Tibial artery (tissue), 4 donors: ENCODE measurements at regions not wholly inside any gene's neighbourhood (a gene's known extent, or its start where the extent isn't known, plus 50 kb on each side); places are given as distances from the start of the nearest gene placed in this dataset.

Source experiments
- DNase-seq, 2 donors: peaks; one replicate each; pipeline ENCODE4 v3.0.0-alpha.2; 2019
- H3K27ac ChIP-seq, 2 donors: fragments of 200-600 bp; sonication (generic) in 1 of 2; 1 replicate in 1 of 2; 2 replicates in 1 of 2; pipeline ENCODE4 v1.5.1; 2018 to 2019; ENCODE audit warnings: mild to moderate bottlenecking in 1 of 2
- H3K27me3 ChIP-seq, 2 donors: fragments of 200-600 bp; sonication (generic) in 1 of 2; one replicate each; pipeline versions ENCODE4 v1.5.1 to v1.6.0; 2016 to 2019
- H3K36me3 ChIP-seq, 3 donors: fragments of 200-600 bp; sonication (generic) in 2 of 3; one replicate each; pipeline ENCODE4 v1.5.1; 2016 to 2019; ENCODE audit warnings: mild to moderate bottlenecking in 2 of 3
- H3K4me1 ChIP-seq, 4 donors: fragments of 200-600 bp; sonication (generic) in 2 of 4; 1 replicate in 3 of 4; 2 replicates in 1 of 4; pipeline ENCODE4 v1.5.1; 2016 to 2019
- H3K4me3 ChIP-seq, 2 donors: fragments of 200-600 bp; sonication (generic) in 1 of 2; 1 replicate in 1 of 2; 2 replicates in 1 of 2; pipeline ENCODE4 v1.5.1; 2018 to 2019; ENCODE audit warnings: mild to moderate bottlenecking in 2 of 2
- H3K9me3 ChIP-seq, 3 donors: fragments of 200-600 bp; sonication (generic) in 1 of 3; one replicate each; pipeline ENCODE4 v1.5.1; 2016 to 2019
- CTCF ChIP-seq, 2 experiments: fragments of 200-600 bp in 1 of 2; fragments of 450-650 bp in 1 of 2; IDR thresholded peaks; one replicate each; pipeline ENCODE4 v1.5.1; 2017 to 2019; ENCODE audit warnings: antibody characterized with exemption in 2 of 2, mild to moderate bottlenecking in 1 of 2, moderate library complexity in 1 of 2
- intact Hi-C: fragments of 100-400 bp; cut with DNase I; formaldehyde crosslinking; loops from one replicate; pipeline ENCODE4 v1.15.0; 2023; ENCODE audit warnings: low total_unique reads

GRCh38 chr6:85772641-85773040, 130.0 kb upstream of the SYNCRIP start:
- H3K27me3 ChIP-seq = no peaks in the 10 kb centered on the region
- no peak for TF ChIP-seq CTCF (IDR thresholded peaks at IDR 0.05)
- H3K4me3 ChIP-seq = no peak overlapping the region
- DNase-seq = no peak
- no peaks in the 10 kb centered on the region for H3K36me3 ChIP-seq
- H3K9me3 ChIP-seq = no peaks in the 10 kb centered on the region
- intact Hi-C loops = no loop called here
- H3K4me1 ChIP-seq = peaks cover 0 to 8% (median 0%) of the 10 kb centered on the region in 4 donors
- no peak overlapping the region for H3K27ac ChIP-seq

- no peak for DNase-seq
- H3K4me1 ChIP-seq = peaks cover 0 to 8% (median 0%) of the 10 kb centered on the region in 4 donors
- no peak overlapping the region for H3K27ac ChIP-seq
- intact Hi-C loops = no loop called here
- no peaks in the 10 kb centered on the region for H3K27me3 ChIP-seq
- no peaks in the 10 kb centered on the region for H3K9me3 ChIP-seq
- no peaks in the 10 kb centered on the region for H3K36me3 ChIP-seq
- no peak for TF ChIP-seq CTCF (IDR thresholded peaks at IDR 0.05)
- H3K4me3 ChIP-seq = no peak overlapping the region
Measured at GRCh38 chr6:85771925-85772430, 129.3 kb upstream of the SYNCRIP start.

- intact Hi-C loops = no loop called here
- no peak for TF ChIP-seq CTCF (IDR thresholded peaks at IDR 0.05)
- no peak for DNase-seq
Measured at GRCh38 chr6:85771455-85771854, 128.8 kb upstream of the SYNCRIP start.

GRCh38 chr6:85764844-85765243, 122.2 kb upstream of the SYNCRIP start:
- H3K27ac ChIP-seq = peak overlapping the region in 1 of 2 donors; percentile 20
- no peaks in the 10 kb centered on the region for H3K27me3 ChIP-seq
- no peaks in the 10 kb centered on the region for H3K36me3 ChIP-seq
- H3K9me3 ChIP-seq = no peaks in the 10 kb centered on the region
- intact Hi-C loops = no loop called here
- H3K4me3 ChIP-seq = no peak overlapping the region
- DNase-seq = no peak
- H3K4me1 ChIP-seq = peaks cover 0 to 20% (median 0%) of the 10 kb centered on the region in 4 donors
- TF ChIP-seq CTCF (IDR thresholded peaks at IDR 0.05) = no peak

More at GRCh38 chr6:85771455-85771854, 128.8 kb upstream of the SYNCRIP start:
- Histone ChIP-seq H3K4me1 (peaks cover 0 to 8% (median 0%) of the 10 kb centered on the region in 4 donors), H3K9me3 (no peaks in the 10 kb centered on the region), H3K36me3 (no peaks in the 10 kb centered on the region), H3K27me3 (no peaks in the 10 kb centered on the region), H3K27ac (no peak overlapping the region), H3K4me3 (no peak overlapping the region)

GRCh38 chr6:85756982-85757381, 114.3 kb upstream of the SYNCRIP start:
- DNase-seq = no peak
- H3K9me3 ChIP-seq = no peaks in the 10 kb centered on the region
- no peaks in the 10 kb centered on the region for H3K36me3 ChIP-seq
- no peaks in the 10 kb centered on the region for H3K4me1 ChIP-seq
- no peaks in the 10 kb centered on the region for H3K27me3 ChIP-seq
- no peak overlapping the region for H3K27ac ChIP-seq
- intact Hi-C loops = no loop called here
- peak; percentile 15 to 45 for TF ChIP-seq CTCF (IDR thresholded peaks at IDR 0.05)
- no peak overlapping the region for H3K4me3 ChIP-seq

GRCh38 chr6:85754894-85755293, 112.2 kb upstream of the SYNCRIP start:
- intact Hi-C loops = no loop called here

More at GRCh38 chr6:85754894-85755293, 112.2 kb upstream of the SYNCRIP start:
- no peaks in the 10 kb centered on the region for H3K36me3 ChIP-seq
- no peaks in the 10 kb centered on the region for H3K9me3 ChIP-seq
- H3K4me1 ChIP-seq = no peaks in the 10 kb centered on the region
- TF ChIP-seq CTCF (IDR thresholded peaks at IDR 0.05) = no peak
- H3K27me3 ChIP-seq = no peaks in the 10 kb centered on the region
- no peak overlapping the region for H3K4me3 ChIP-seq
- H3K27ac ChIP-seq = no peak overlapping the region
- no peak for DNase-seq
